Caco-2 (cell line): ENCODE measurements at regions not wholly inside any gene's neighbourhood (a gene's known extent, or its start where the extent isn't known, plus 50 kb on each side); places are given as distances from the start of the nearest gene placed in this dataset.
A peak's percentile ranks its signal among the peaks of the same experiment; 100 is the strongest.

Source experiments
- BruUV-seq: library from RNA; stranded (reverse); fragments of 400-500 nt; replicated peaks from 2 replicates; lab custom pipeline; 2021; lab: Mats Ljungman, UMichigan
- CTCF ChIA-PET: fragments of 300-600 bp; sonication (Branson Sonifier 250); formaldehyde crosslinking; loops from one replicate; lab custom pipeline; 2022; ENCODE audit warnings: antibody characterized with exemption; lab: Charles Lee
- POLR2A ChIA-PET: fragments of 300-600 bp; sonication (Branson Sonifier 250); formaldehyde crosslinking; loops from one replicate; lab custom pipeline; 2022; ENCODE audit warnings: antibody characterized with exemption; lab: Charles Lee
- DNase-seq, 2 experiments: peaks; one replicate each; pipeline versions ENCODE4 v3.0.0 to v3.0.0-alpha.2; 2020 to 2022
- H3K27me3 ChIP-seq: replicated peaks from 2 replicates; pipeline ENCODE4 v1.6.0; 2011; ENCODE audit warnings: low read length; ENCODE audit not compliant: control insufficient read depth, insufficient read depth
- H3K36me3 ChIP-seq: 2 replicates; pipeline ENCODE4 v1.5.1; 2011; ENCODE audit warnings: low read length; ENCODE audit not compliant: control insufficient read depth, insufficient read depth
- H3K4me1 ChIP-seq: fragments of 250-450 bp; sonication (Bioruptor Pico); 2 replicates; pipeline ENCODE4 v1.5.1; 2020; ENCODE audit warnings: mild to moderate bottlenecking
- H3K4me3 ChIP-seq: 2 replicates; pipeline ENCODE4 v1.5.1; 2011; ENCODE audit warnings: low read depth, mild to moderate bottlenecking, control low read depth, low read length
- H3K9me3 ChIP-seq: fragments of 250-450 bp; sonication (Bioruptor Pico); 2 replicates; pipeline ENCODE4 v1.5.1; 2020; ENCODE audit warnings: mild to moderate bottlenecking, moderate library complexity
- H3K27ac Mint-ChIP-seq: one replicate; pipeline ENCODE4 v1.8.0; 2022; ENCODE audit warnings: mixed read lengths; ENCODE audit not compliant: unreplicated experiment
- H3K27me3 Mint-ChIP-seq: one replicate; pipeline ENCODE4 v1.8.0; 2022; ENCODE audit warnings: mixed read lengths; ENCODE audit not compliant: insufficient read depth, unreplicated experiment
- H3K36me3 Mint-ChIP-seq: one replicate; pipeline ENCODE4 v1.8.0; 2022; ENCODE audit warnings: mild to moderate bottlenecking, mixed read lengths; ENCODE audit not compliant: insufficient read depth, unreplicated experiment
- H3K4me1 Mint-ChIP-seq: one replicate; pipeline ENCODE4 v1.8.0; 2022; ENCODE audit warnings: low read depth, mixed read lengths; ENCODE audit not compliant: unreplicated experiment
- H3K4me3 Mint-ChIP-seq: one replicate; pipeline ENCODE4 v1.8.0; 2022; ENCODE audit warnings: mild to moderate bottlenecking, moderate library complexity, mixed read lengths; ENCODE audit not compliant: unreplicated experiment
- H3K9me3 Mint-ChIP-seq: one replicate; pipeline ENCODE4 v1.8.0; 2022; ENCODE audit warnings: mixed read lengths; ENCODE audit not compliant: unreplicated experiment
- intact Hi-C: fragments of 100-400 bp; cut with micrococcal nuclease; formaldehyde crosslinking; loops from one replicate; pipeline ENCODE4 v1.10.0; 2022; ENCODE audit not compliant: unreplicated experiment
- TF ChIP-seq, protein P1 (sequence below), 2 experiments: fragments of 200-600 bp in 1 of 2; IDR thresholded peaks; 1 replicate in 1 of 2; 2 replicates in 1 of 2; pipeline versions ENCODE4 v1.5.1 to v1.8.0; 2011 to 2022; ENCODE audit warnings: antibody characterized with exemption in 1 of 2, control low read depth in 1 of 2, inconsistent platforms in 1 of 2, low read depth in 1 of 2, low read length in 1 of 2, mild to moderate bottlenecking in 1 of 2, moderate library complexity in 1 of 2; ENCODE audit not compliant: insufficient read depth in 1 of 2, severe bottlenecking in 1 of 2, unreplicated experiment in 1 of 2

DNA sequence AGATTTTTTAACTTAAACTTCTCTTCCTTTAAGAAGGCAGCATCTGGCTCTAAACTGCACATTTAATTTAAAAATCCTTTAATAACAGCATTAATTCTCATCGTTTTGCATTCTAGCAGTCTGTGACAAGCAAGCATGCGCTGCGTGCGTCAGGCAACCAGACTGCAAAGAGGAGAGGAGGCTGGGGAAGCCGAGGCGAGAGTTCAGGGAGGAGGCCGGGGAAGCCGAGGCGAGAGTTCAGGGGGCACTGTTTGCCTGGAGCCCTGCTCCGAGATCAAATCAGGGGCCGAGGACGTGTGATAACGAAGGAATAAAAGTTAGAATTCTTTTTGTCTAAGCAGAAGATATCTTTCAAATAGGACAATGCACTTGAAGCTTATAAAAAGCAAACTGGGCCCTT lies 435.7 kb downstream of the EFNB2 start:
- Mint-ChIP-seq H3K4me1 (peaks cover 65% of the 10 kb centered on the region), H3K4me3 (peak overlapping the region; percentile 68)
- POLR2A ChIA-PET: interaction anchor here (0.6 to 1.3 kb wide), 2 partner anchors 114 to 120 kb away, joined by 3 read pairs; no protein-coding TSS in a partner anchor

DNA sequence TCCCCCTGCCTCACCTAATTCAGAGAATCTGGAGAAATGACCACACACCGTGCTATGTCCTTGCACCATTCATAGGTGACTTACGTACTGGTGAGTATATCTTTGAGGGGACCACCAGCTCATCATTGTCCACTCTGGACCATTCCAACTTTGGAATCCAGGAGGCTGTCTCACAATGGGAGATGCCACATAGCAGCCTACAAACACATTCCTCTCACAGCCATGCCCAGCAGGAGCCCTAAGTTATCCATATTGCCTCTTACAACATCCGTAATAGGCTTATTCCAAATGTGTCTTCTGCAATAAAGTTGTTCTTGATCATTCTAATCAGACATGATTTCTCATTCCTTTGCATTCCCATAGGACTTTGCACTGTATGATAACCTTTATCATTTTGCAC lies 436.7 kb downstream of the EFNB2 start:
- intact Hi-C loops: no loop called here
- POLR2A ChIA-PET: interaction anchor here (1.3 kb wide), 1 partner anchor 119 kb away, joined by 3 read pairs; no protein-coding TSS in a partner anchor
- Mint-ChIP-seq H3K9me3 (peaks cover 4% of the 10 kb centered on the region), H3K4me3 (peak overlapping the region; percentile 32), H3K27me3 (no peaks in the 10 kb centered on the region), H3K27ac (peak overlapping the region; percentile 92), H3K4me1 (peaks cover 55% of the 10 kb centered on the region), H3K36me3 (peaks cover 17% of the 10 kb centered on the region)
- DNase-seq: no peak
- no peaks in the 10 kb centered on the region for H3K9me3 ChIP-seq
- H3K36me3 ChIP-seq: no peaks in the 10 kb centered on the region
- H3K4me1 ChIP-seq: peaks cover 84% of the 10 kb centered on the region
- CTCF ChIA-PET: no interaction called here
- H3K27me3 ChIP-seq: no peaks in the 10 kb centered on the region
- no peak overlapping the region for H3K4me3 ChIP-seq
- TF ChIP-seq, protein P1, sequence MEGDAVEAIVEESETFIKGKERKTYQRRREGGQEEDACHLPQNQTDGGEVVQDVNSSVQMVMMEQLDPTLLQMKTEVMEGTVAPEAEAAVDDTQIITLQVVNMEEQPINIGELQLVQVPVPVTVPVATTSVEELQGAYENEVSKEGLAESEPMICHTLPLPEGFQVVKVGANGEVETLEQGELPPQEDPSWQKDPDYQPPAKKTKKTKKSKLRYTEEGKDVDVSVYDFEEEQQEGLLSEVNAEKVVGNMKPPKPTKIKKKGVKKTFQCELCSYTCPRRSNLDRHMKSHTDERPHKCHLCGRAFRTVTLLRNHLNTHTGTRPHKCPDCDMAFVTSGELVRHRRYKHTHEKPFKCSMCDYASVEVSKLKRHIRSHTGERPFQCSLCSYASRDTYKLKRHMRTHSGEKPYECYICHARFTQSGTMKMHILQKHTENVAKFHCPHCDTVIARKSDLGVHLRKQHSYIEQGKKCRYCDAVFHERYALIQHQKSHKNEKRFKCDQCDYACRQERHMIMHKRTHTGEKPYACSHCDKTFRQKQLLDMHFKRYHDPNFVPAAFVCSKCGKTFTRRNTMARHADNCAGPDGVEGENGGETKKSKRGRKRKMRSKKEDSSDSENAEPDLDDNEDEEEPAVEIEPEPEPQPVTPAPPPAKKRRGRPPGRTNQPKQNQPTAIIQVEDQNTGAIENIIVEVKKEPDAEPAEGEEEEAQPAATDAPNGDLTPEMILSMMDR (IDR thresholded peaks at IDR 0.05; ENCODE audit: insufficient read depth in 1 of 2, low read depth in 1 of 2, low read length in 1 of 2, severe bottlenecking in 1 of 2, unreplicated experiment in 1 of 2): no peak
- no TSS peak for BruUV-seq

More for the DNA sequence above, 435.7 kb downstream of the EFNB2 start:
- CTCF ChIA-PET: interaction anchor here (0.7 to 1.5 kb wide), 2 partner anchors 44 to 429 kb away, joined by 3 to 7 read pairs; no protein-coding TSS in a partner anchor
- Mint-ChIP-seq H3K27me3 (no peaks in the 10 kb centered on the region), H3K27ac (peak overlapping the region; percentile 92), H3K9me3 (peaks cover 10% of the 10 kb centered on the region), H3K36me3 (peaks cover 25% of the 10 kb centered on the region)
- TF ChIP-seq, protein P1 (IDR thresholded peaks at IDR 0.05; ENCODE audit: insufficient read depth in 1 of 2, low read depth in 1 of 2, low read length in 1 of 2, severe bottlenecking in 1 of 2, unreplicated experiment in 1 of 2): no peak
- Histone ChIP-seq H3K9me3 (no peaks in the 10 kb centered on the region), H3K27me3 (no peaks in the 10 kb centered on the region), H3K36me3 (no peaks in the 10 kb centered on the region), H3K4me3 (peak overlapping the region; percentile 9; the same call in 1 of the 2 replicates), H3K4me1 (peaks cover 94% of the 10 kb centered on the region)
- DNase-seq: peak in 1 of 2 experiments; percentile 48
- intact Hi-C loops: loop anchor here (1.0 to 5.0 kb wide), 13 partner anchors 21 to 1023 kb away; no protein-coding TSS in a partner anchor
- TSS peak; percentile 58 for BruUV-seq

DNA sequence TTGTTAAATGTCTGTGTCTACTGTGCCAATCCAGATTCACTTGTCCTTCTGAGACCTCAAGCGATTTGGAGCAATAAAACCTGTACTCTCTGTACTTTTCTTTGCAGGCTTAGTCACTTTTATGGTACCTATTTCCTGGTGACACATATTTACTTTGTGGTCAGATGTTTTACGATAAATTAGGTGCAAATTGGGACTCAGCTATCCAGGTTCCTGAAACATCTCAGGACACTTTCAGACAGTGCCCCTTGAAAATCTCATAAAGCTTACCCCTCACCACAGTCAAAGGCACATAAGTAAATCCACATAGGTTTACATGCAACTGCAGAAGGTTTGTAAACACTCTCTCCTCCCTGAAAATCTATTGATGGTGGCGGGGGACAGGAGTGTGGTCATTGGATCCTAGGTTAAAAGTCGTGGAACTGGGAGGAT lies 438.8 kb downstream of the EFNB2 start:
- H3K4me1 ChIP-seq: peaks cover 63% of the 10 kb centered on the region
- Mint-ChIP-seq H3K27ac (peak overlapping the region; percentile 85), H3K36me3 (peaks cover 17% of the 10 kb centered on the region), H3K27me3 (no peaks in the 10 kb centered on the region), H3K4me1 (peaks cover 50% of the 10 kb centered on the region), H3K4me3 (peak overlapping the region; percentile 52), H3K9me3 (no peaks in the 10 kb centered on the region)
- BruUV-seq: no TSS peak
- intact Hi-C loops: loop anchor here (1.0 to 2.0 kb wide), 6 partner anchors 13 to 862 kb away; no protein-coding TSS in a partner anchor
- H3K9me3 ChIP-seq: no peaks in the 10 kb centered on the region
- no peak overlapping the region for H3K4me3 ChIP-seq
- no peaks in the 10 kb centered on the region for H3K27me3 ChIP-seq
- H3K36me3 ChIP-seq: no peaks in the 10 kb centered on the region
- ChIA-PET POLR2A (interaction anchor here (0.5 kb wide), 1 partner anchor 23 kb away, joined by 9 read pairs; no protein-coding TSS in a partner anchor), CTCF (no interaction called here)
- TF ChIP-seq, protein P1 (IDR thresholded peaks at IDR 0.05; ENCODE audit: insufficient read depth in 1 of 2, low read depth in 1 of 2, low read length in 1 of 2, severe bottlenecking in 1 of 2, unreplicated experiment in 1 of 2): no peak
- DNase-seq: peak; percentile 54 to 64
